Liver (tissue), 8 donors: ENCODE measurements at regions not wholly inside any gene's neighbourhood (a gene's known extent, or its start where the extent isn't known, plus 50 kb on each side); places are given as distances from the start of the nearest gene placed in this dataset.
"Not testable (repeated sequence)": the region's sequence is repeated elsewhere in the genome, so short reads cannot be mapped to it uniquely, and the experiment has no call there.

Experiments
- DNase-seq: peaks from one replicate; pipeline ENCODE4 v3.0.0-alpha.2; 2017; ENCODE audit warnings: low spot score
- H3K27ac ChIP-seq, 2 donors: one replicate each; pipeline ENCODE4 v1.7.0; 2013; ENCODE audit warnings: inconsistent platforms in 2 of 2, low read length in 2 of 2, control low read depth in 1 of 2, low read depth in 1 of 2, mild to moderate bottlenecking in 1 of 2
- H3K27me3 ChIP-seq, 4 donors: one replicate each; pipeline versions ENCODE4 v1.6.1 to v1.7.0; 2013; ENCODE audit warnings: low read length in 3 of 4, inconsistent platforms in 1 of 4, mild to moderate bottlenecking in 1 of 4, moderate library complexity in 1 of 4; ENCODE audit not compliant: control insufficient read depth in 4 of 4, insufficient read depth in 4 of 4
- H3K36me3 ChIP-seq, 4 donors: one replicate each; pipeline versions ENCODE4 v1.6.1 to v1.7.0; 2013; ENCODE audit warnings: low read length in 3 of 4, mild to moderate bottlenecking in 3 of 4, low read depth in 1 of 4, moderate library complexity in 1 of 4; ENCODE audit not compliant: control insufficient read depth in 4 of 4, insufficient read depth in 3 of 4
- H3K4me1 ChIP-seq, 4 donors: one replicate each; pipeline versions ENCODE4 v1.6.1 to v1.7.0; 2013; ENCODE audit warnings: low read length in 3 of 4, mild to moderate bottlenecking in 3 of 4, moderate library complexity in 1 of 4; ENCODE audit not compliant: control insufficient read depth in 4 of 4, insufficient read depth in 4 of 4
- H3K4me3 ChIP-seq, 3 donors: one replicate each; pipeline versions ENCODE4 v1.6.1 to v1.7.0; 2013; ENCODE audit warnings: low read length in 3 of 3, control low read depth in 1 of 3, low read depth in 1 of 3, mild to moderate bottlenecking in 1 of 3
- H3K9ac ChIP-seq, 2 donors: one replicate each; pipeline ENCODE4 v1.7.0; 2013; ENCODE audit warnings: low read length in 2 of 2, mild to moderate bottlenecking in 2 of 2, moderate library complexity in 2 of 2, control low read depth in 1 of 2, low read depth in 1 of 2
- H3K9me3 ChIP-seq, 4 donors: one replicate each; pipeline versions ENCODE4 v1.6.1 to v1.7.0; 2013; ENCODE audit warnings: low read length in 3 of 4; ENCODE audit not compliant: control insufficient read depth in 4 of 4
- ATF3 ChIP-seq: IDR thresholded peaks from 2 replicates; pipeline ENCODE4 v1.6.1; 2016; ENCODE audit warnings: antibody characterized with exemption
- EGR1 ChIP-seq, 2 donors: IDR thresholded peaks; 2 replicates each; pipeline ENCODE4 v1.6.1; 2016 to 2018; ENCODE audit warnings: antibody characterized with exemption in 2 of 2, low read depth in 2 of 2
- FOXA1 ChIP-seq: IDR thresholded peaks from 2 replicates; pipeline ENCODE4 v1.6.1; 2016; ENCODE audit warnings: antibody characterized with exemption
- FOXA2 ChIP-seq: IDR thresholded peaks from 2 replicates; pipeline ENCODE4 v1.6.1; 2016; ENCODE audit warnings: antibody characterized with exemption
- GABPA ChIP-seq, 2 donors: IDR thresholded peaks in 1 of 2; conservative IDR thresholded peaks in 1 of 2; 2 replicates each; pipeline ENCODE4 v1.6.1; 2016; ENCODE audit warnings: antibody characterized with exemption in 2 of 2, mild to moderate bottlenecking in 1 of 2, moderate library complexity in 1 of 2
- HNF4A ChIP-seq, 2 donors: conservative IDR thresholded peaks; 2 replicates each; pipeline ENCODE4 v1.6.1; 2016; ENCODE audit warnings: antibody characterized with exemption in 2 of 2, mild to moderate bottlenecking in 2 of 2
- HNF4G ChIP-seq: IDR thresholded peaks from 2 replicates; pipeline ENCODE4 v1.6.1; 2016; ENCODE audit warnings: antibody characterized with exemption
- JUND ChIP-seq, 2 donors: IDR thresholded peaks; 2 replicates each; pipeline ENCODE4 v1.6.1; 2016; ENCODE audit warnings: antibody characterized with exemption in 2 of 2
- MAX ChIP-seq: IDR thresholded peaks from 2 replicates; pipeline ENCODE4 v1.6.1; 2016; ENCODE audit warnings: antibody characterized with exemption
- NR2F2 ChIP-seq: IDR thresholded peaks from 2 replicates; pipeline ENCODE4 v1.6.1; 2016; ENCODE audit warnings: antibody characterized with exemption
- RAD21 ChIP-seq, 2 donors: IDR thresholded peaks; 2 replicates each; pipeline ENCODE4 v1.6.1; 2016; ENCODE audit warnings: antibody characterized with exemption in 2 of 2, mild to moderate bottlenecking in 2 of 2
- REST ChIP-seq: IDR thresholded peaks from 2 replicates; pipeline ENCODE4 v1.6.1; 2016; ENCODE audit warnings: antibody characterized with exemption, mild to moderate bottlenecking
- RXRA ChIP-seq, 2 donors: IDR thresholded peaks; 2 replicates each; pipeline ENCODE4 v1.6.1; 2017 to 2018; ENCODE audit warnings: antibody characterized with exemption in 2 of 2, mild to moderate bottlenecking in 1 of 2
- SP1 ChIP-seq: IDR thresholded peaks from 2 replicates; pipeline ENCODE4 v1.6.1; 2018; ENCODE audit warnings: antibody characterized with exemption, mild to moderate bottlenecking
- TAF1 ChIP-seq: conservative IDR thresholded peaks from 2 replicates; pipeline ENCODE4 v1.6.1; 2016; ENCODE audit warnings: antibody characterized with exemption, mild to moderate bottlenecking
- YY1 ChIP-seq: IDR thresholded peaks from 2 replicates; pipeline ENCODE4 v1.6.1; 2016; ENCODE audit warnings: antibody characterized with exemption, mild to moderate bottlenecking
- ZBTB33 ChIP-seq: IDR thresholded peaks from 2 replicates; pipeline ENCODE4 v1.6.1; 2016; ENCODE audit warnings: antibody characterized with exemption
- WGBS: extraction: QIAGEN DNeasy Blood & Tissue Kit; methylation state at CpG from one replicate; pipeline ENCODE4 v1.1.7; 2013; 5-methylcytosine and 5-hydroxymethylcytosine counted together
- TF ChIP-seq, protein P1 (sequence below): fragments of 150-350 bp; IDR thresholded peaks from 2 replicates; pipeline ENCODE4 v1.5.1; 2017; ENCODE audit warnings: improper control_type of control experiment, low read depth, low read length; ENCODE audit not compliant: missing input control
- donor health status: healthy.
- donor health status: healthy.
- donor health status: healthy.
- donor health status: healthy.
- donor health status: healthy.

- H3K4me1 ChIP-seq = peaks cover 0 to 4% (median 1%) of the 10 kb centered on the region in 4 donors
- TF ChIP-seq MAX (no peak), RXRA (IDR thresholded peaks at IDR 0.05) (no peak), GABPA (IDR thresholded peaks at IDR 0.05 in 1 of 2, conservative IDR thresholded peaks at IDR 0.05 in 1 of 2) (no peak), SP1 (no peak), REST (no peak), RAD21 (IDR thresholded peaks at IDR 0.05) (no peak), ZBTB33 (no peak), JUND (IDR thresholded peaks at IDR 0.05) (no peak), YY1 (no peak), FOXA1 (no peak), ATF3 (no peak), TAF1 (no peak), EGR1 (IDR thresholded peaks at IDR 0.05; ENCODE audit: low read depth in 2 of 2) (no peak), HNF4A (conservative IDR thresholded peaks at IDR 0.05) (no peak), NR2F2 (no peak), FOXA2 (no peak), HNF4G (no peak)
- TF ChIP-seq, protein P1, sequence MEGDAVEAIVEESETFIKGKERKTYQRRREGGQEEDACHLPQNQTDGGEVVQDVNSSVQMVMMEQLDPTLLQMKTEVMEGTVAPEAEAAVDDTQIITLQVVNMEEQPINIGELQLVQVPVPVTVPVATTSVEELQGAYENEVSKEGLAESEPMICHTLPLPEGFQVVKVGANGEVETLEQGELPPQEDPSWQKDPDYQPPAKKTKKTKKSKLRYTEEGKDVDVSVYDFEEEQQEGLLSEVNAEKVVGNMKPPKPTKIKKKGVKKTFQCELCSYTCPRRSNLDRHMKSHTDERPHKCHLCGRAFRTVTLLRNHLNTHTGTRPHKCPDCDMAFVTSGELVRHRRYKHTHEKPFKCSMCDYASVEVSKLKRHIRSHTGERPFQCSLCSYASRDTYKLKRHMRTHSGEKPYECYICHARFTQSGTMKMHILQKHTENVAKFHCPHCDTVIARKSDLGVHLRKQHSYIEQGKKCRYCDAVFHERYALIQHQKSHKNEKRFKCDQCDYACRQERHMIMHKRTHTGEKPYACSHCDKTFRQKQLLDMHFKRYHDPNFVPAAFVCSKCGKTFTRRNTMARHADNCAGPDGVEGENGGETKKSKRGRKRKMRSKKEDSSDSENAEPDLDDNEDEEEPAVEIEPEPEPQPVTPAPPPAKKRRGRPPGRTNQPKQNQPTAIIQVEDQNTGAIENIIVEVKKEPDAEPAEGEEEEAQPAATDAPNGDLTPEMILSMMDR = no peak
- DNase-seq = no peak
- H3K4me3 ChIP-seq = no peak overlapping the region
- no peaks in the 10 kb centered on the region for H3K36me3 ChIP-seq
- no peaks in the 10 kb centered on the region for H3K9me3 ChIP-seq
- H3K27ac ChIP-seq = no peak overlapping the region
- H3K9ac ChIP-seq = no peak overlapping the region
- 95% methylated on average over 5 of the region's 5 CpGs for WGBS
- H3K27me3 ChIP-seq = no peaks in the 10 kb centered on the region
Observed at GRCh38 chr12:95371571-95371970, 102.4 kb upstream of the METAP2 start.

DNA sequence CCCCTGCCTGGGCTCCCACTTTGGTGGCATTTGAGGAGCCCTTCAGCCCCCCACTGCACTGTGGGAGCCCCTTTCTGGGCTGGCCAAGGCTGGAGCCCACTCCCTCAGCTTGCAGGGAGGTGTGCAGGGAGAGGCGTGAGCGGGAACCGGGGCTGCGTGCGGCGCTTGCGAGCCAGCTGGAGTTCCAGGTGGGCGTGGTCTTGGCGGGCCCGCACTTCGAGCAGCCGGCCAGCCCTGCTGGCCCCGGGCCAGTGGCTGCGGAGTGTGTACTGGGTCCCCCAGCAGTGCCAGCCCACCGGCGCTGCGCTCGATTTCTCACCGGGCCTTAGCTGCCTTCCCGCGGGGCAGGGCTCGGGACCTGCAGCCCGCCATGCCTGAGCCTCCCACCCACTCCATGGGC lies 94.5 kb upstream of the METAP2 start:
- not testable (repeated sequence) for H3K4me3 ChIP-seq, DNase-seq, H3K36me3 ChIP-seq, H3K9me3 ChIP-seq, H3K27me3 ChIP-seq, H3K4me1 ChIP-seq, H3K9ac ChIP-seq, H3K27ac ChIP-seq
- 91% methylated on average over 14 of the region's 23 CpGs for WGBS

GRCh38 chr12:95380334-95380733 lies 93.6 kb upstream of the METAP2 start:
- not testable (repeated sequence) for H3K27me3 ChIP-seq, H3K36me3 ChIP-seq, H3K27ac ChIP-seq, DNase-seq, H3K9me3 ChIP-seq, H3K4me3 ChIP-seq, H3K9ac ChIP-seq, H3K4me1 ChIP-seq
- WGBS = 94% methylated on average over 14 of the region's 14 CpGs
